ENCODE measurements at regions not wholly inside any gene's neighbourhood (a gene's known extent, or its start where the extent isn't known, plus 50 kb on each side); places are given as distances from the start of the nearest gene placed in this dataset.

DNA sequence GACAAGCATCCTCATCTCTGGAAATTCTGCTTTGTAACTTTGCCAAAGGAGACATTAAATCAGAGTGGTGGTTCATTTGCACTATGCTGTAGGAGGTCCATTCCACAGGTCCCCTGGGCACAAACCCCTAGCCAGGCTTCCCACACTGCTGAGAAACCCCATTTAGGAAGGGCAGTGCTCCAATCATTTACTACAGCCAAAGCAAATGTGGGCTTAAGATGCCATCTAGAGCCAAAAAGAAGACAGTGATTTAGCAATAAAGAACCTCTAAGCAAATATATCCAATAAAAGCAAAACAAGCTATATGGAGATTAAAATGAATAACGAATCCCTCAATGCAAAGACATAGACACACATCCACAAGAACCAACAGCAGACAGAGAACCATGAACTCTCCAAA is 129.0 kb upstream of the ALDH1B1 start:
- H3K9me3 ChIP-seq (ENCODE audit: insufficient read depth, low read depth): no peaks in the 10 kb centered on the region
- DNase-seq: peak in 1 of 2 experiments; percentile 37

GRCh38 chr9:38259519-38260218 is 132.8 kb upstream of the ALDH1B1 start:
- no peak overlapping the region for H3K4me3 ChIP-seq
- ChIA-PET POLR2A (ENCODE audit: unreplicated experiment) (no interaction called here), CTCF (no interaction called here)
- no peak for DNase-seq
- no peak overlapping the region for H2AFZ ChIP-seq
- no peaks in the 10 kb centered on the region for H3F3A ChIP-seq (ENCODE audit: insufficient read depth, low read depth)
- no TSS peak for BruUV-seq (replicated peaks)
- H3K4me1 ChIP-seq (replicated peaks; ENCODE audit: insufficient read depth): no peaks in the 10 kb centered on the region; the same call in 1 of the 2 replicates
- H3K79me2 ChIP-seq (ENCODE audit: low read depth): no peaks in the 10 kb centered on the region
- H3K4me2 ChIP-seq: no peak overlapping the region
- no peaks in the 10 kb centered on the region for H3K36me3 ChIP-seq (ENCODE audit: low read depth)
- intact Hi-C loops (cut with micrococcal nuclease; ENCODE audit: unreplicated experiment): loop anchor here (5.0 kb wide), 2 partner anchors 172 to 192 kb away; partner anchors contain the start of gene SHB
- H3K9me3 ChIP-seq (ENCODE audit: insufficient read depth, low read depth): no peaks in the 10 kb centered on the region
- no peak overlapping the region for H3K27ac ChIP-seq
- TF ChIP-seq, protein P1, sequence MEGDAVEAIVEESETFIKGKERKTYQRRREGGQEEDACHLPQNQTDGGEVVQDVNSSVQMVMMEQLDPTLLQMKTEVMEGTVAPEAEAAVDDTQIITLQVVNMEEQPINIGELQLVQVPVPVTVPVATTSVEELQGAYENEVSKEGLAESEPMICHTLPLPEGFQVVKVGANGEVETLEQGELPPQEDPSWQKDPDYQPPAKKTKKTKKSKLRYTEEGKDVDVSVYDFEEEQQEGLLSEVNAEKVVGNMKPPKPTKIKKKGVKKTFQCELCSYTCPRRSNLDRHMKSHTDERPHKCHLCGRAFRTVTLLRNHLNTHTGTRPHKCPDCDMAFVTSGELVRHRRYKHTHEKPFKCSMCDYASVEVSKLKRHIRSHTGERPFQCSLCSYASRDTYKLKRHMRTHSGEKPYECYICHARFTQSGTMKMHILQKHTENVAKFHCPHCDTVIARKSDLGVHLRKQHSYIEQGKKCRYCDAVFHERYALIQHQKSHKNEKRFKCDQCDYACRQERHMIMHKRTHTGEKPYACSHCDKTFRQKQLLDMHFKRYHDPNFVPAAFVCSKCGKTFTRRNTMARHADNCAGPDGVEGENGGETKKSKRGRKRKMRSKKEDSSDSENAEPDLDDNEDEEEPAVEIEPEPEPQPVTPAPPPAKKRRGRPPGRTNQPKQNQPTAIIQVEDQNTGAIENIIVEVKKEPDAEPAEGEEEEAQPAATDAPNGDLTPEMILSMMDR (conservative IDR thresholded peaks at IDR 0.05): no peak
- TF ChIP-seq EZH2 (IDR thresholded peaks at IDR 0.05; ENCODE audit: low read depth): no peak
- H4K20me1 ChIP-seq (ENCODE audit: insufficient read depth): no peaks in the 10 kb centered on the region
- H3K27me3 ChIP-seq (ENCODE audit: insufficient read depth, low read depth): no peaks in the 10 kb centered on the region
- no peaks in the 10 kb centered on the region for H3K9me2 ChIP-seq (ENCODE audit: insufficient read depth)

More for the DNA sequence above, 129.0 kb upstream of the ALDH1B1 start:
- Histone ChIP-seq H3K4me1 (replicated peaks; ENCODE audit: insufficient read depth) (no peaks in the 10 kb centered on the region; the same call in 1 of the 2 replicates), H3F3A (ENCODE audit: insufficient read depth, low read depth) (no peaks in the 10 kb centered on the region), H3K36me3 (ENCODE audit: low read depth) (no peaks in the 10 kb centered on the region), H4K20me1 (ENCODE audit: insufficient read depth) (no peaks in the 10 kb centered on the region), H3K79me2 (ENCODE audit: low read depth) (no peaks in the 10 kb centered on the region), H3K27me3 (ENCODE audit: insufficient read depth, low read depth) (no peaks in the 10 kb centered on the region), H3K4me3 (no peak overlapping the region), H2AFZ (no peak overlapping the region), H3K9me2 (ENCODE audit: insufficient read depth) (no peaks in the 10 kb centered on the region), H3K4me2 (no peak overlapping the region), H3K27ac (no peak overlapping the region)
- intact Hi-C loops (cut with micrococcal nuclease; ENCODE audit: unreplicated experiment): loop anchor here (2.0 to 5.0 kb wide), 5 partner anchors 37 to 351 kb away; partner anchors contain the start of gene SHB
- no TSS peak for BruUV-seq (replicated peaks)
- TF ChIP-seq EZH2 (IDR thresholded peaks at IDR 0.05; ENCODE audit: low read depth): no peak
- TF ChIP-seq, protein P1 (conservative IDR thresholded peaks at IDR 0.05): peak; percentile 59
- ChIA-PET CTCF (interaction anchor here (0.6 to 1.5 kb wide), 3 partner anchors 93 to 351 kb away, joined by 3 to 4 read pairs (median 3); no protein-coding TSS in a partner anchor), POLR2A (ENCODE audit: unreplicated experiment) (no interaction called here)

DNA sequence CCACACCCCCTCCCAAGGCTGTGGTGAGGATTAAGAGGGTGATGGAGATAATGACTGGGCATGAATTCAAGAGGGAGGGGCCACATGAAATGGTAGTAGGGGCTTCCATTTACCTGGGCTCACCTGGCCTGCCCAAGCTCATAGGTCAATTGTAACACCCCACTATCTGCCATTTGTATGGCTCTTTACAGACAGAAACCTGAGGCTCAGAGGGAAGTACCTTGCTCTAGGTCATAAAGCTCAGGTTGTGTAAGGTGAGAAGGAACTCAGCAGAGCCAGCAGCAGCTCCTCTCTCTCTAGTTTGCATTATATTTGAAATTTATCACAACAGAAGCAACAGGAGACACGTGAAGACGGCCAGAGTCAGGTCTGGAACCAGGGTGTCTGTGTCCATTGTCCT is 133.4 kb upstream of the ALDH1B1 start:
- Histone ChIP-seq H3K27me3 (ENCODE audit: insufficient read depth, low read depth) (no peaks in the 10 kb centered on the region), H3K4me1 (replicated peaks; ENCODE audit: insufficient read depth) (no peaks in the 10 kb centered on the region; the same call in 1 of the 2 replicates), H3K9me2 (ENCODE audit: insufficient read depth) (no peaks in the 10 kb centered on the region), H2AFZ (no peak overlapping the region), H4K20me1 (ENCODE audit: insufficient read depth) (no peaks in the 10 kb centered on the region), H3K4me3 (no peak overlapping the region), H3K9me3 (ENCODE audit: insufficient read depth, low read depth) (no peaks in the 10 kb centered on the region), H3K79me2 (ENCODE audit: low read depth) (no peaks in the 10 kb centered on the region), H3K4me2 (no peak overlapping the region), H3F3A (ENCODE audit: insufficient read depth, low read depth) (no peaks in the 10 kb centered on the region), H3K27ac (no peak overlapping the region), H3K36me3 (ENCODE audit: low read depth) (no peaks in the 10 kb centered on the region)
- ChIA-PET POLR2A (ENCODE audit: unreplicated experiment) (no interaction called here), CTCF (no interaction called here)
- no peak for DNase-seq
- intact Hi-C loops (cut with micrococcal nuclease; ENCODE audit: unreplicated experiment): no loop called here
- no peak for TF ChIP-seq EZH2 (IDR thresholded peaks at IDR 0.05; ENCODE audit: low read depth)
- TF ChIP-seq, protein P1 (conservative IDR thresholded peaks at IDR 0.05): no peak
- no TSS peak for BruUV-seq (replicated peaks)
